ENCODE measurements at regions not wholly inside any gene's neighbourhood (a gene's known extent, or its start where the extent isn't known, plus 50 kb on each side); places are given as distances from the start of the nearest gene placed in this dataset.
A peak's percentile ranks its signal among the peaks of the same experiment; 100 is the strongest.

DNA sequence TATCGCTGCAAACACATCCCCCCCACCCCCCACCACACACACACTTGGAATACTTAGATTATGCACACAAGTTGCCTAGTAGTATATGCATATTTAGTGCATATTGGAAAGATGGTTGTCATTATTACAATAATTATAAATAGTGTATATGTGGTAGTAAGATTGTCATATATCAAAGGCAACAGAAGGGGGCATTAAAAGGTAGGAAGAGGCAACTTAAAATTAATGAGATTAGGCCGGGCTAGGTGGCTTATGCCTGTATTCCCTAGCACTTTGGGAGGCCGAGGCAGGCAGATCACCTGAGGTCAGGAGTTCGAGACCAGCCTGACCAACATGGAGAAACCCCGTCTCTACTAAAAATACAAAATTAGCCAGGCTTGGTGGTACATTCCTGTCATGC lies 52.1 kb downstream of the GSC start:
- DNase-seq (ENCODE audit: low read depth in 3 of 3, low spot score in 2 of 3), result no peak

DNA sequence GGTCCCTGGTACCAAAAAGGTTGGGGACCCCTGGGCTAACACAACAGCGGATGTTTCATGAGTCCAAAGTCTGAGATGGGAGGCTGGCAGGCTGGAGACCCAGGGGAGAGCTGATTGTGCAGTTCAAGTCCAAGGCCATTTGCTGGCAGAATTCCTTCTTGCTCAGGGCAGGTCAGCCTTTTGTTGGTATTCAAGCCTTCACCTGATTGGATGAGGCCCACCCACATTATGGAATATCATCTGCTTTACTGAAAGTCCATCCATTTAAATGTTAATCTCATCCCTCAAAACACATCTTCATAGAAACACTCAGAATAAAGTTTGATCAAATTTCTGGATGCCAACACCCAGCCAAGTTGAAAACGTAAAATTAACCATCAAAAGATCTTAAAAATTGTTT lies 52.9 kb downstream of the GSC start:
- DNase-seq (ENCODE audit: low read depth in 3 of 3, low spot score in 2 of 3), result no peak

DNA sequence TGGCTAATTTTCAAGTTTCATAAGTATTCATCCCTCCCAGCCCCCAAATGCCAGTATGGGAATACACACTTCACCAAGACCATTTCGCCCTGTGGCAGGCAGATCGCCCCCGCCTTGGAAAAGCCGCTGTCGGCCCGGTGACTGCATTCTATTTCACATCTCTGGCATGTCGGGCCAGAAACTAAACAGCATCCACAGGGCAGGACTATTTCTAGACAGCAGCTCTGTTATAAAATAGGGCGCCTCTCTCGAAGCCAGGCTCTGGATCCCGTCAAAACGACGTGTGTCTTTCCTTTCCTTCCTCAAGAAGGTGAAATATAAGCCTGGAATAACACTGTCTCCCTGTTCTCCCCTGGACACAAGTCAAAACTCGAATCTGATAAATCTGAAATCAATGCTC lies 56.8 kb downstream of the GSC start:
- no peak for DNase-seq (ENCODE audit: low read depth in 3 of 3, low spot score in 2 of 3)

GRCh38 chr14:94710731-94711130 lies 59.2 kb downstream of the GSC start:
- no peak for DNase-seq (ENCODE audit: low read depth in 3 of 3, low spot score in 2 of 3)

GRCh38 chr14:94707494-94707893 lies 62.4 kb downstream of the GSC start:
- no peak for DNase-seq (ENCODE audit: low read depth in 3 of 3, low spot score in 2 of 3)

DNA sequence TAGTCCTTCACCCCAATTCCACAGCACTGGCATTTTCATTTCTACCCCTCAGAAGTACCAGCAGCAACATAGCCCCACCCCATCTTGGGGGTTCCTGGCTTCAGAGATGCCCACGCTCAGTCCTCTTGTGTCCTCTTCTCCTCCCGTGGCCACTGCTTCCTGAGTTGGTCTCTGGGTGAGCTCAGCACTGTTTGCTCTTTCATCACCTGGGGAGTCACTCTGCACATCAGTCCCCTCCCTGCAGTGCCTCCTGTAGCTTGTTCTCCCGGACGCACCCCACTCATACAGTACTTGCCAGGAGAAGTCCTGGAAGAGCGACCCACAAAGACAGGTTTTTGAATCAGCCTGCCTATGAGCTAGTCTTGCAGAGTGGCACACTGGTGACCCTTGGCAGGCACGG lies 63.8 kb downstream of the GSC start:
- DNase-seq (ENCODE audit: low read depth in 3 of 3, low spot score in 2 of 3), result no peak

GRCh38 chr14:94702629-94703028 lies 67.3 kb downstream of the GSC start:
- no peak for DNase-seq (ENCODE audit: low read depth in 3 of 3, low spot score in 2 of 3)

- DNase-seq (ENCODE audit: low read depth in 3 of 3, low spot score in 2 of 3), result no peak
Measured at GRCh38 chr14:94701861-94702370, 68.0 kb downstream of the GSC start.

GRCh38 chr14:94700336-94700735 lies 69.6 kb downstream of the GSC start:
- no peak for DNase-seq (ENCODE audit: low read depth in 3 of 3, low spot score in 2 of 3)

GRCh38 chr14:94699831-94700230 lies 70.1 kb downstream of the GSC start:
- DNase-seq (ENCODE audit: low read depth in 3 of 3, low spot score in 2 of 3), result no peak

DNA sequence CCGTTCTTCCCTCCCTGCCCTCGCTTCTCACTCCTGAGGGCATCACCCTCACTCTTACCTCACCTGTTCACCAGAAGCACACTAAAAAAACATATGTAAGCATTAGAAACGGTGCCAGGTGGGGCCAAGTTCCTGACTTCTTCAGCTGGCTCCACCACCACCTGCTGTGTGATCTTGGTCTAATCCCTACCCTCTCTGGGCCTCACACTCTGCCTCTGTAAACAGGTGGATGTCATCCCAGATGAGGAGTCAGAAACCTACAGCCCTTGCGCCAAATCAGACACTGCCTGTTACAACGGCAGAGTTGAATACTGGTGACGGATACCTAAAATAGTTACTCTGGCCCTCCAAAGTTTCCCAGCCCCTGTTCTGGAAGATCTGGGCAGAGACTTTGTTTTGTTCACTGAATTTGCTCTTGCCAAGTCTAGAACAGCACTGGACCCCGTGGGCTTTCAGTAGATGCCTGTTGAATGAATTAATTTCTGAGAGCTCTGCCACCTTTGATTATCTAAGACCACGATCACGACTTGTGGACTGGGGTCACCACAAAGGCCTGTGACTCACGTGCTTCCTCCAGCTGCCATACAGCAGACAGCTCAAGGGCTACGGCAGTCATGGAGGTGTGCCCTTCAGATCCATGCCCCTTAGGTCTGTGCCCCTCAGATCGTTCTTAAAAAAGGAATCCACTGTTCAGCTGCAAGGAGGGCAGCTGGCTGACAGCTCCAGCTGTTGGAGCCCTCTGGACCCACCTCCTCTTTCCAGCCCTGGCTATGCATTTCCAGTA lies 71.9 kb downstream of the GSC start:
- DNase-seq (ENCODE audit: low read depth in 3 of 3, low spot score in 2 of 3), result no peak

DNA sequence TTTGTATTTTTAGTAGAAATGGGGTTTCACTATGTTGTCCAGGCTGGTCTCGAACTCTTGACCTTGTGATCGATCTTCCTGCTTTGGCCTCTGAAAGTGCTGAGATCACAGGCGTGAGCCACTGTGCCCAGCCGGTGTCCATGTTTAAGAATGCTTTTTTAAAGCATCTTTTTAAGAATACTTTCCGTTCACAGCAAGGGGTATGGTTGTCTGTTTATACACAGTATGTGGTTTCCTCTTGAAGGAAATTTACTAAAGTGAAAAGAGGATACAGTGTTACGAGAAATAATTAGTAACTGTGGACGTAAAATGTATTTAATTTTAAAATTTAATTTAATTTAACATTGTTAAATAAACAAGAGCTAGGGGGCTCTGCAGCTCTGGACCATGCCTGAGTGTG lies 73.4 kb downstream of the GSC start:
- no peak for DNase-seq (ENCODE audit: low read depth in 3 of 3, low spot score in 2 of 3)

- no peak for DNase-seq (ENCODE audit: low read depth in 3 of 3, low spot score in 2 of 3)
Measured at GRCh38 chr14:94695231-94695630, 74.7 kb downstream of the GSC start.

DNA sequence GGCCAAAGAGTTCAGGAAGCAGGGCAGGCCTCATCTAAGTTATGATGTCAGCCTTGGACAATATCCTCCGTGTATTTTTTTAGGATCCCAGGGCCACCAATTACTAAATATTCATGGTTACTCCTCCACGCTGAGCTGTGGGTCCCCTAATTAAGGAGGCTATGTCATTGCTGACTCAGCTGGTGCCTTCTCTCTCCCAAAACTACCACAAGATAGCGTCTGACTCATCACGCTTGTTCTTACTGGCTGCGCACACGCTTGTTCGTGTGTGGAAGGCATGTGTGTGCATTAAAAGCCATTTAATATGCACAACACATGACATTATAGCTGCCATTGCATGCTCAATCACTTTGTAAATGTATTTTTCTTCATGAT lies 78.3 kb downstream of the GSC start:
- no peak for DNase-seq (ENCODE audit: low read depth in 3 of 3, low spot score in 2 of 3)

DNA sequence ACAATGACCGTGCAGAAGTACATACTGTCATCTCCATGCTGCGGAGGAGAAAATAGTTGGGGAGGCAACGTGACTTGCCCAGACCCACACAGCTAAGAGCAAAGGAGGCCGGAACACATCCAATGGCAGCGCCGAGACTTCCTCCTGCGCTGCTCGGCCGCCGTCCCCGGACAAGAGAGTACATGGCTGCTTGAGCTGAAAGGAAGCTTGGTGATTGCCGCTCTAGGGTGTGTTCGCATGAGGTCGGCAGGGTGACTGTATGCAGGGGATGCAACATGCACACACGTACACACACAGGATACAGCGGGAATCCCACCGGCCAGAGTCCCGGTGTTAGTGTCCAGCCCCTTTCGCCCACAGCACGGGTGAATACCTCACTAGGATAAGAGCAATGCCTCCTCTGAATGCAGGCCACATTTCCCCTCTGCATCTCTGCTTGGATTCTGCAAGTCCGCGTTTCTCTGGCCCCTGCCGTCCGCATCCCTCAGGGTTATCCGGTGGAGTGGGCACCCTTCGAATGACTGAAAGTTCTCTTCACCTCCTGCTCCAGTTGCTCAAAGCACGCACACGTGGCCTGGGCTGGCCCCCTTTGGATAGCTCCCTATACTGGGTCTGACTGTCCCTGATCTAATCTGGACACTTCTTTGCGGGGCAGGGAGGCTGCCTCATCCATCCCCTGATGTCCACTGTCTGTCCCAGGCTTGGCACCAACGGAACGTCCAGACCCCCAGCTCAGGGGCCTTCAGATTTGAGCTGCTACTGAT lies 78.8 kb downstream of the GSC start:
- no peak for DNase-seq (ENCODE audit: low read depth in 3 of 3, low spot score in 2 of 3)

DNA sequence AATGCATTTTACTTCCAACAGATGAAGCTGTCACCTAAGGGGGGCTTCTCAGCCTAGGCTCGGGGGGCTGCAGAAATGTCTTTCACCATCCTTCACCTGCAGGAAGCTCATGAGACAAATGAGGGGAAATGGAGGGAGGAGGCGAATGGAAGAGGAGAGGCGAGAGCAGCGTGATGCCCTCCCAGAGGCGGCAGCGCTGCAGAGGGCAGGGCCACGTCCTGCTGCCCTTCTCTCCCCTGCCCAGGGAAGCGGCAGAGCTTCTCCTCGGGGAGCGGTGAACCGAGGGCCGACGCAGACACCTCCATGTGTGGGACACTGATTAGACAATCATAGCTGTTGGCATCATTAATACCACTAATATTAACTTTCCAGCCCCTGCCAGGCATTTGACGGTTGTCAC lies 78.3 kb downstream of the SERPINA3 start:
- no peak for DNase-seq (ENCODE audit: low read depth in 3 of 3, low spot score in 2 of 3)

DNA sequence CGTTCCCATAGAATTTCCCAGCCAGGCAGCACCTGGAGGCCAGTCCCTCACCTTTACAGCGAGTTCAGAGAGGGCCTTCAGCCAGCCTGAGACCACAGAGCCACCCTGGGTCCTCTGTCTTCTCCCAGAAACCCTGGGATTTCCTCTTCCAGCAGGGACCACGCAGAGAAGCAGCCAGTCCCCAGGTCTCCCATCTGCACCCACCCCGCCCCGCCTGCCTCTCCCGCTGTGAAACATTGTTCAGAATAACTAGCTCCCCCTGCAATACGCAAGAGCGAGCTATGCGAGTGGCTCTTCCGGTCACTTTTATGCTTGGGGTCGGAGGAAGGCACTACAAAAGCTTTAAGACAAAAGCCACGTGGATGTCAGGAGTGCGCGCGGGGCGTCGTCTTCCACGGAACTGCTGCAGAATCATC lies 77.8 kb downstream of the SERPINA3 start:
- DNase-seq (ENCODE audit: low read depth in 3 of 3, low spot score in 2 of 3), result no peak

- peak in 2 of 3 donors; percentile 44 to 56 for DNase-seq (ENCODE audit: low read depth in 3 of 3, low spot score in 2 of 3)
Measured at GRCh38 chr14:94689218-94689984, 77.2 kb downstream of the SERPINA3 start.

GRCh38 chr14:94686511-94687160 lies 74.4 kb downstream of the SERPINA3 start:
- DNase-seq (ENCODE audit: low read depth in 3 of 3, low spot score in 2 of 3), result no peak

GRCh38 chr14:94685681-94686485 lies 73.7 kb downstream of the SERPINA3 start:
- no peak for DNase-seq (ENCODE audit: low read depth in 3 of 3, low spot score in 2 of 3)
